CD14-positive monocyte (primary cell): ENCODE measurements at regions not wholly inside any gene's neighbourhood (a gene's known extent, or its start where the extent isn't known, plus 50 kb on each side); places are given as distances from the start of the nearest gene placed in this dataset.

Experiments used
- DNase-seq, 3 donors: peaks; one replicate each; pipeline ENCODE4 v3.0.0-alpha.2; 2011 to 2022
- H2AFZ ChIP-seq: 2 replicates; pipeline ENCODE4 v1.6.0; 2012; ENCODE audit warnings: mild to moderate bottlenecking, low read depth, low read length, inconsistent platforms; ENCODE audit not compliant: insufficient read depth, poor library complexity, severe bottlenecking
- H3K27ac ChIP-seq, 2 donors: 1 replicate in 1 of 2; 2 replicates in 1 of 2; pipeline ENCODE4 v1.5.1; 2012 to 2013; ENCODE audit warnings: low read length in 2 of 2, control low read depth in 1 of 2, inconsistent platforms in 1 of 2, low read depth in 1 of 2, mild to moderate bottlenecking in 1 of 2
- H3K27me3 ChIP-seq, 2 donors: one replicate each; pipeline versions ENCODE4 v1.6.0 to v1.6.1; 2011 to 2013; ENCODE audit warnings: low read length in 2 of 2; ENCODE audit not compliant: control insufficient read depth in 2 of 2, insufficient read depth in 2 of 2
- H3K36me3 ChIP-seq, 2 donors: replicated peaks in 1 of 2; 1 replicate in 1 of 2; 2 replicates in 1 of 2; pipeline versions ENCODE4 v1.5.1 to v1.6.1; 2012 to 2013; ENCODE audit warnings: low read length in 2 of 2, control low read depth in 1 of 2, inconsistent platforms in 1 of 2, mild to moderate bottlenecking in 1 of 2; ENCODE audit not compliant: insufficient read depth in 2 of 2, control insufficient read depth in 1 of 2
- H3K4me1 ChIP-seq, 2 donors: 1 replicate in 1 of 2; 2 replicates in 1 of 2; pipeline versions ENCODE4 v1.5.1 to v1.6.1; 2012 to 2013; ENCODE audit warnings: low read length in 2 of 2, control low read depth in 1 of 2, inconsistent platforms in 1 of 2, mild to moderate bottlenecking in 1 of 2, moderate library complexity in 1 of 2; ENCODE audit not compliant: insufficient read depth in 2 of 2, control insufficient read depth in 1 of 2
- H3K4me2 ChIP-seq: replicated peaks from 2 replicates; pipeline ENCODE3; 2012; ENCODE audit warnings: low read length, moderate library complexity, mild to moderate bottlenecking; ENCODE audit not compliant: poor library complexity, severe bottlenecking; ENCODE audit errors: extremely low read depth
- H3K4me3 ChIP-seq, 3 experiments: fragments of 200-600 bp in 1 of 3; sonication (generic) in 1 of 3; replicated peaks in 1 of 3; 1 replicate in 2 of 3; 2 replicates in 1 of 3; pipeline ENCODE4 v1.5.1; 2011 to 2013; ENCODE audit warnings: low read length in 3 of 3, mild to moderate bottlenecking in 3 of 3, control low read depth in 2 of 3, low read depth in 2 of 3, inconsistent platforms in 1 of 3, moderate library complexity in 1 of 3
- H3K79me2 ChIP-seq: 2 replicates; pipeline ENCODE4 v1.6.0; 2012; ENCODE audit warnings: mild to moderate bottlenecking, control low read depth, inconsistent platforms, low read length, moderate library complexity; ENCODE audit not compliant: insufficient read depth
- H3K9ac ChIP-seq: 2 replicates; pipeline ENCODE4 v1.6.0; 2017; ENCODE audit warnings: low read length, mild to moderate bottlenecking; ENCODE audit not compliant: insufficient read depth, poor library complexity, severe bottlenecking
- H3K9me3 ChIP-seq, 2 donors: replicated peaks in 1 of 2; 1 replicate in 1 of 2; 2 replicates in 1 of 2; pipeline versions ENCODE4 v1.5.1 to v1.6.1; 2012 to 2013; ENCODE audit warnings: low read length in 2 of 2, control low read depth in 1 of 2; ENCODE audit not compliant: control insufficient read depth in 1 of 2, insufficient read depth in 1 of 2
- H4K20me1 ChIP-seq: 2 replicates; pipeline ENCODE4 v1.6.0; 2012; ENCODE audit warnings: mild to moderate bottlenecking, low read length, control low read depth, moderate library complexity; ENCODE audit not compliant: insufficient read depth
- H3K27ac Mint-ChIP-seq, 7 donors: one replicate each; pipeline ENCODE4 v1.8.0; 2020; ENCODE audit warnings: mild to moderate bottlenecking in 7 of 7, mixed read lengths in 7 of 7, moderate library complexity in 6 of 7, inconsistent platforms in 2 of 7
- H3K27me3 Mint-ChIP-seq, 3 donors: one replicate each; pipeline ENCODE4 v1.8.0; 2021 to 2022; ENCODE audit warnings: low read depth in 3 of 3, mild to moderate bottlenecking in 3 of 3, mixed read lengths in 3 of 3, moderate library complexity in 3 of 3, inconsistent platforms in 1 of 3
- H3K36me3 Mint-ChIP-seq, 2 donors: one replicate each; pipeline ENCODE4 v1.8.0; 2020; ENCODE audit warnings: mixed read lengths in 2 of 2, inconsistent platforms in 1 of 2, mild to moderate bottlenecking in 1 of 2
- H3K4me1 Mint-ChIP-seq: one replicate; pipeline ENCODE4 v1.8.0; 2020; ENCODE audit warnings: mild to moderate bottlenecking, mixed read lengths
- H3K4me3 Mint-ChIP-seq, 2 donors: one replicate each; pipeline ENCODE4 v1.8.0; 2020; ENCODE audit warnings: mild to moderate bottlenecking in 2 of 2, mixed read lengths in 2 of 2, moderate library complexity in 1 of 2
- H3K9me3 Mint-ChIP-seq, 7 donors: one replicate each; pipeline ENCODE4 v1.8.0; 2020 to 2022; ENCODE audit warnings: mixed read lengths in 7 of 7, mild to moderate bottlenecking in 6 of 7, moderate library complexity in 6 of 7, inconsistent platforms in 2 of 7
- CTCF ChIP-seq: fragments of 200-600 bp; IDR thresholded peaks from one replicate; pipeline ENCODE4 v1.8.0; 2022; ENCODE audit warnings: antibody characterized with exemption, mild to moderate bottlenecking
- WGBS: methylation state at CpG from one replicate; pipeline ENCODE4 v1.1.5; 2013; ENCODE audit warnings: missing lambda C conversion rate; ENCODE audit not compliant: insufficient coverage; 5-methylcytosine and 5-hydroxymethylcytosine counted together
- intact Hi-C, 2 donors: fragments of 100-400 bp; cut with micrococcal nuclease; formaldehyde crosslinking; loops; one replicate each; pipeline versions ENCODE4 v1.15.0 to v1.15.1; 2023

GRCh38 chrX:79630033-79631009, 263.2 kb upstream of the ITM2A start:
- Mint-ChIP-seq H3K4me3 (no peak overlapping the region), H3K4me1 (no peaks in the 10 kb centered on the region)
- no CpG with 5 or more reads among the region's 5 CpGs for WGBS

More at GRCh38 chrX:79630033-79631009, 263.2 kb upstream of the ITM2A start:
- Histone ChIP-seq H4K20me1 (no peaks in the 10 kb centered on the region), H2AFZ (no peak overlapping the region), H3K27ac (no peak overlapping the region), H3K4me1 (no peaks in the 10 kb centered on the region), H3K36me3 (no peaks in the 10 kb centered on the region), H3K4me3 (no peak overlapping the region), H3K4me2 (no peak overlapping the region), H3K9ac (no peak overlapping the region), H3K9me3 (peaks cover 0 to 4% of the 10 kb centered on the region in 2 donors), H3K79me2 (no peaks in the 10 kb centered on the region), H3K27me3 (no peaks in the 10 kb centered on the region)
- intact Hi-C loops = no loop called here
- Mint-ChIP-seq H3K9me3 (peaks cover 0 to 3% (median 0%) of the 10 kb centered on the region in 7 donors), H3K27ac (no peak overlapping the region), H3K36me3 (no peaks in the 10 kb centered on the region), H3K27me3 (no peaks in the 10 kb centered on the region)
- TF ChIP-seq CTCF = no peak
- no peak for DNase-seq
